HUES48 (cell line): ENCODE measurements at regions not wholly inside any gene's neighbourhood (a gene's known extent, or its start where the extent isn't known, plus 50 kb on each side); places are given as distances from the start of the nearest gene placed in this dataset.
"Not testable (repeated sequence)": the region's sequence is repeated elsewhere in the genome, so short reads cannot be mapped to it uniquely, and the experiment has no call there.

Experiments
- H3K27ac ChIP-seq: one replicate; pipeline ENCODE4 v1.7.0; 2013; ENCODE audit warnings: low read depth, low read length, inconsistent platforms
- H3K27me3 ChIP-seq: 2 replicates; pipeline ENCODE4 v1.6.1; 2013; ENCODE audit warnings: mild to moderate bottlenecking, low read length; ENCODE audit not compliant: control insufficient read depth, insufficient read depth
- H3K36me3 ChIP-seq: 2 replicates; pipeline ENCODE4 v1.6.1; 2013; ENCODE audit warnings: low read length; ENCODE audit not compliant: control insufficient read depth, insufficient read depth
- H3K4me1 ChIP-seq: 2 replicates; pipeline ENCODE4 v1.6.1; 2013; ENCODE audit warnings: mild to moderate bottlenecking, low read length; ENCODE audit not compliant: control insufficient read depth, insufficient read depth
- H3K4me3 ChIP-seq: 2 replicates; pipeline ENCODE4 v1.5.1; 2013; ENCODE audit warnings: mild to moderate bottlenecking, low read depth, low read length
- H3K9ac ChIP-seq: 2 replicates; pipeline ENCODE4 v1.6.1; 2013; ENCODE audit warnings: mild to moderate bottlenecking, low read depth, low read length, moderate library complexity
- H3K9me3 ChIP-seq: 2 replicates; pipeline ENCODE4 v1.6.1; 2013; ENCODE audit warnings: low read length; ENCODE audit not compliant: control insufficient read depth, insufficient read depth

GRCh38 chr1:166716620-166717019 is 122.7 kb upstream of the POGK start:
- no peaks in the 10 kb centered on the region for H3K36me3 ChIP-seq
- no peaks in the 10 kb centered on the region for H3K27me3 ChIP-seq
- H3K27ac ChIP-seq: no peak overlapping the region
- H3K9ac ChIP-seq: no peak overlapping the region
- H3K4me1 ChIP-seq: no peaks in the 10 kb centered on the region
- no peak overlapping the region for H3K4me3 ChIP-seq
- H3K9me3 ChIP-seq: peaks cover 21% of the 10 kb centered on the region

DNA sequence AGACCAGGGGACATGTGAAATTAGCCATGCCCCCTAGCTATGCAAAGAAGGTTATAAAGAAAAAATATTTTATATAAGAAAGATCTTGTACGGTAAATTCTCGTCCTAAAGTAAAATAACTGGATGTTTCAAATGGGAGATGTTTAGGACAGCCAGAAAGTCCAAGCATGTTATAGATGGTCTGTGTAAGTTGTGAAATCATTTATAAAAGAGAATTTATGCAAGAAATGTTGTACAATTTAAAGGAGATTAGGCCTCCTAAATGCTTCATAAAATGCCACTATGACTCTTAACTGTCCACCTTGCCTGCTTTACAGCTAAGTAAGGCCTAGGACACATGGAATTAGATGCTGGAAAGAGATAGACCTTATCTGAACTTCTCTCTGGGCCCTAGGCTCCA is 118.1 kb upstream of the POGK start:
- H3K27ac ChIP-seq: no peak overlapping the region
- H3K9ac ChIP-seq: no peak overlapping the region
- H3K9me3 ChIP-seq: peaks cover 41% of the 10 kb centered on the region
- H3K27me3 ChIP-seq: no peaks in the 10 kb centered on the region
- no peaks in the 10 kb centered on the region for H3K36me3 ChIP-seq
- no peak overlapping the region for H3K4me3 ChIP-seq
- H3K4me1 ChIP-seq: no peaks in the 10 kb centered on the region

GRCh38 chr1:166730299-166730888 is 108.9 kb upstream of the POGK start:
- no peaks in the 10 kb centered on the region for H3K27me3 ChIP-seq
- H3K4me3 ChIP-seq: no peak overlapping the region
- H3K9me3 ChIP-seq: peaks cover 19% of the 10 kb centered on the region
- H3K27ac ChIP-seq: no peak overlapping the region
- no peak overlapping the region for H3K9ac ChIP-seq
- H3K4me1 ChIP-seq: no peaks in the 10 kb centered on the region
- no peaks in the 10 kb centered on the region for H3K36me3 ChIP-seq

- Histone ChIP-seq H3K4me1 (no peaks in the 10 kb centered on the region), H3K9me3 (no peaks in the 10 kb centered on the region), H3K36me3 (no peaks in the 10 kb centered on the region), H3K27ac (no peak overlapping the region), H3K27me3 (no peaks in the 10 kb centered on the region), H3K9ac (no peak overlapping the region), H3K4me3 (no peak overlapping the region)
These were observed 101.1 kb upstream of the POGK start for GRCh38 chr1:166738140-166738539.

GRCh38 chr1:166738873-166739272 is 100.4 kb upstream of the POGK start:
- Histone ChIP-seq H3K36me3 (no peaks in the 10 kb centered on the region), H3K9me3 (no peaks in the 10 kb centered on the region), H3K27me3 (no peaks in the 10 kb centered on the region), H3K4me1 (no peaks in the 10 kb centered on the region), H3K9ac (no peak overlapping the region), H3K27ac (no peak overlapping the region), H3K4me3 (no peak overlapping the region)

DNA sequence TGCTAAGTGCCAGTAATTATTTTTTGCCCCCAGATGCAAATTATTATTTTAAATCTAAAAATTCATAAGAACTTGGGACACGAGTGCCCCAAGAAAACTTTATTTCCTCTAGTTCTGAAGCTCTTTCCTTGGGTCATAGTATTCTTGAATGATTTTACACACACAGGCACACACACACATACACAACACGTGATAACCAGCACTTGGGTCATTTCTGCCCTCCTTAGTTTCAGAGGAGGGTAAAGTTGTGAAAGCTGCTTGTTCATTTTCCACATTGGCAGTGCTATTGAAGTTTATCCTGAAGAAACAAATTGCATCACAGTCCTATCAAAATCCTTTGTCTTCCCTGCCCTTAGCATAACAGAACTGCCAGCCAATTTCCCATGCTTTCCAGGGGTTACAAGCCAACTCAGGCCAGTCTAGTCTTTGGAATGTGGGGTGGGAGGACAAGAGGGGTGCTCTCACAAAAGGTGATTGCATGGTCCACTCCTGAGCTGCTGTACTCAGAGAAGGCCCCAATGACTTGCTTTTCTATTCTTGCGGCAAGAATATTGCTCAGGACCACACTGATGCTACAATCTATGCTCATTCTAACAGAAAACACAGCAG is 98.5 kb upstream of the POGK start:
- no peak overlapping the region for H3K4me3 ChIP-seq
- no peaks in the 10 kb centered on the region for H3K9me3 ChIP-seq
- no peaks in the 10 kb centered on the region for H3K4me1 ChIP-seq
- H3K27me3 ChIP-seq: no peaks in the 10 kb centered on the region
- no peak overlapping the region for H3K9ac ChIP-seq
- H3K36me3 ChIP-seq: no peaks in the 10 kb centered on the region
- no peak overlapping the region for H3K27ac ChIP-seq

- H3K9ac ChIP-seq: no peak overlapping the region
These were observed 76.0 kb upstream of the POGK start for GRCh38 chr1:166763318-166763717.

GRCh38 chr1:166766942-166767341 is 72.3 kb upstream of the POGK start:
- Histone ChIP-seq H3K9me3 (no peaks in the 10 kb centered on the region), H3K4me3 (no peak overlapping the region), H3K27ac (no peak overlapping the region), H3K4me1 (no peaks in the 10 kb centered on the region), H3K27me3 (no peaks in the 10 kb centered on the region), H3K9ac (no peak overlapping the region), H3K36me3 (no peaks in the 10 kb centered on the region)

More at GRCh38 chr1:166763318-166763717, 76.0 kb upstream of the POGK start:
- Histone ChIP-seq H3K27ac (no peak overlapping the region), H3K36me3 (no peaks in the 10 kb centered on the region), H3K4me3 (no peak overlapping the region), H3K9me3 (no peaks in the 10 kb centered on the region), H3K4me1 (0 out of 2 replicates have a peak, but pooled peaks cover 3% of the 10 kb centered on the region), H3K27me3 (no peaks in the 10 kb centered on the region)

DNA sequence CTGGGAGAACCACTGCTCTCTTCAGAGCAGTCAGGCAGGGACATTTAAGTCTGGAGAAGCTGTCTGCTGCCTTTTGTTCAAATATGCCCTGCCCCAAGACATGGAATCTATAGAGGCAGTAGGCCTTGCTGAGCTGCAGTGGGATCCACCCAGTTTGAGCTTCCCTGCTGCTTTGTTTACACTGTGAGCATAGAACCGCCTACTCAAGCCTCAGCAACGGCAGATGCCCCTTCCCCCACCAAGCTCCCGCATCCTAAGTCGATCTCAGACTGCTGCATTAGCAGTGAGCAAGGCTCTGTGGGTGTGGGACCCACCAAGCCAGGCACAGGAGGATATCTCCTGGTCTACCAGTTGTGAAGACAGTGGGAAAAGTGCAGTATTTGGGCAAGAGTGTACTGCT is 54.6 kb upstream of the POGK start:
- H3K9ac ChIP-seq, H3K4me1 ChIP-seq, H3K4me3 ChIP-seq, H3K36me3 ChIP-seq, H3K27ac ChIP-seq, H3K27me3 ChIP-seq, H3K9me3 ChIP-seq: not testable (repeated sequence)

DNA sequence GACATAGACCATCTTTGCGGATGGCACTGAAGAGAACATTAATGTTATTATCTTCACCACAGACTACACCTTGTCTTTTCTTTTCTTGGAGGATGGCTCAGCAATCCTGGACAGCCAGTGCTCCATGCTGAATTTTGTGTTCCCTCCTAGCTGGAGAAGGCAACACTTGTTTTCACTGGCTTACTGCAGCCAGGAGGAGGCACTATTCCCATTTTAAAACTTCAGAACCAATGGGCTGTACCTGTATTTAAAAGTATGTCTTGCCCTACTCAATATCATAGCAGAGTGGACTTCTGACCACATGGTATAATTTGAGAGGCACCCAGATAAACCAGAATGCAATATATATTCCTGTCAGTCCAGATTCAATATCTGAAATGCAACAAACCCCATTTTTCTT is 53.3 kb upstream of the POGK start:
- Histone ChIP-seq H3K36me3 (no peaks in the 10 kb centered on the region), H3K27ac (no peak overlapping the region), H3K4me1 (peaks cover 3% of the 10 kb centered on the region; the same call in 1 of the 2 replicates), H3K4me3 (no peak overlapping the region), H3K9me3 (no peaks in the 10 kb centered on the region), H3K9ac (no peak overlapping the region), H3K27me3 (no peaks in the 10 kb centered on the region)

- no peaks in the 10 kb centered on the region for H3K36me3 ChIP-seq
- H3K27me3 ChIP-seq: no peaks in the 10 kb centered on the region
- H3K9ac ChIP-seq: no peak overlapping the region
- H3K4me3 ChIP-seq: no peak overlapping the region
- H3K4me1 ChIP-seq: peaks cover 3% of the 10 kb centered on the region; the same call in 1 of the 2 replicates
- no peak overlapping the region for H3K27ac ChIP-seq
- no peaks in the 10 kb centered on the region for H3K9me3 ChIP-seq
These were observed 50.0 kb upstream of the POGK start for GRCh38 chr1:166789286-166789685.
